ENCODE measurements at regions not wholly inside any gene's neighbourhood (a gene's known extent, or its start where the extent isn't known, plus 50 kb on each side); places are given as distances from the start of the nearest gene placed in this dataset.

- H3K4me1 ChIP-seq (ENCODE audit: control insufficient read depth in 4 of 4, insufficient read depth in 4 of 4, low read length in 3 of 4), result no peaks in the 10 kb centered on the region
- H3K27ac ChIP-seq (ENCODE audit: low read depth in 1 of 2, low read length in 2 of 2), result no peak overlapping the region
- H3K9ac ChIP-seq (ENCODE audit: low read depth in 1 of 2, low read length in 2 of 2), result no peak overlapping the region
- no peaks in the 10 kb centered on the region for H3K27me3 ChIP-seq (ENCODE audit: control insufficient read depth in 4 of 4, insufficient read depth in 4 of 4, low read length in 3 of 4)
- no peaks in the 10 kb centered on the region for H3K36me3 ChIP-seq (ENCODE audit: control insufficient read depth in 4 of 4, insufficient read depth in 3 of 4, low read depth in 1 of 4, low read length in 3 of 4)
- TF ChIP-seq YY1 (IDR thresholded peaks at IDR 0.05) (no peak), HNF4G (IDR thresholded peaks at IDR 0.05) (no peak), FOXA1 (IDR thresholded peaks at IDR 0.05) (no peak), SP1 (IDR thresholded peaks at IDR 0.05) (no peak), RAD21 (IDR thresholded peaks at IDR 0.05) (no peak), RXRA (IDR thresholded peaks at IDR 0.05) (no peak), REST (IDR thresholded peaks at IDR 0.05) (no peak), MAX (IDR thresholded peaks at IDR 0.05) (no peak), EGR1 (IDR thresholded peaks at IDR 0.05; ENCODE audit: low read depth in 2 of 2) (no peak), ATF3 (IDR thresholded peaks at IDR 0.05) (no peak), FOXA2 (IDR thresholded peaks at IDR 0.05) (no peak), HNF4A (conservative IDR thresholded peaks at IDR 0.05) (no peak)
- no peak for DNase-seq (ENCODE audit: low spot score)
- H3K4me3 ChIP-seq (ENCODE audit: low read depth in 1 of 3, low read length in 3 of 3), result no peak overlapping the region
- peaks cover 0 to 2% (median 0%) of the 10 kb centered on the region in 4 donors for H3K9me3 ChIP-seq (ENCODE audit: control insufficient read depth in 4 of 4, low read length in 3 of 4)
- 80% methylated on average over 2 of the region's 2 CpGs for WGBS
Observed at GRCh38 chr1:188350104-188350503, 1521.4 kb downstream of the PLA2G4A start.

GRCh38 chr1:188355082-188355481 is 1526.3 kb downstream of the PLA2G4A start:
- H3K27me3 ChIP-seq (ENCODE audit: control insufficient read depth in 4 of 4, insufficient read depth in 4 of 4, low read length in 3 of 4), result no peaks in the 10 kb centered on the region
- no peak for DNase-seq (ENCODE audit: low spot score)
- no peak overlapping the region for H3K9ac ChIP-seq (ENCODE audit: low read depth in 1 of 2, low read length in 2 of 2)
- WGBS, result 56% methylated on average over 2 of the region's 2 CpGs
- H3K9me3 ChIP-seq (ENCODE audit: control insufficient read depth in 4 of 4, low read length in 3 of 4), result no peaks in the 10 kb centered on the region
- H3K4me1 ChIP-seq (ENCODE audit: control insufficient read depth in 4 of 4, insufficient read depth in 4 of 4, low read length in 3 of 4), result no peaks in the 10 kb centered on the region
- no peaks in the 10 kb centered on the region for H3K36me3 ChIP-seq (ENCODE audit: control insufficient read depth in 4 of 4, insufficient read depth in 3 of 4, low read depth in 1 of 4, low read length in 3 of 4)
- TF ChIP-seq SP1 (IDR thresholded peaks at IDR 0.05) (no peak), ATF3 (IDR thresholded peaks at IDR 0.05) (no peak), FOXA2 (IDR thresholded peaks at IDR 0.05) (no peak), RXRA (IDR thresholded peaks at IDR 0.05) (no peak), EGR1 (IDR thresholded peaks at IDR 0.05; ENCODE audit: low read depth in 2 of 2) (no peak), ZBTB33 (IDR thresholded peaks at IDR 0.05) (no peak), NR2F2 (IDR thresholded peaks at IDR 0.05) (no peak), MAX (IDR thresholded peaks at IDR 0.05) (no peak), YY1 (IDR thresholded peaks at IDR 0.05) (no peak), RAD21 (IDR thresholded peaks at IDR 0.05) (no peak), GABPA (IDR thresholded peaks at IDR 0.05 in 1 of 2, conservative IDR thresholded peaks at IDR 0.05 in 1 of 2) (no peak), REST (IDR thresholded peaks at IDR 0.05) (no peak)
- H3K4me3 ChIP-seq (ENCODE audit: low read depth in 1 of 3, low read length in 3 of 3), result no peak overlapping the region
- H3K27ac ChIP-seq (ENCODE audit: low read depth in 1 of 2, low read length in 2 of 2), result no peak overlapping the region

Measured in liver (tissue), 7 donors.